ENCODE measurements at regions not wholly inside any gene's neighbourhood (a gene's known extent, or its start where the extent isn't known, plus 50 kb on each side); places are given as distances from the start of the nearest gene placed in this dataset.

DNA sequence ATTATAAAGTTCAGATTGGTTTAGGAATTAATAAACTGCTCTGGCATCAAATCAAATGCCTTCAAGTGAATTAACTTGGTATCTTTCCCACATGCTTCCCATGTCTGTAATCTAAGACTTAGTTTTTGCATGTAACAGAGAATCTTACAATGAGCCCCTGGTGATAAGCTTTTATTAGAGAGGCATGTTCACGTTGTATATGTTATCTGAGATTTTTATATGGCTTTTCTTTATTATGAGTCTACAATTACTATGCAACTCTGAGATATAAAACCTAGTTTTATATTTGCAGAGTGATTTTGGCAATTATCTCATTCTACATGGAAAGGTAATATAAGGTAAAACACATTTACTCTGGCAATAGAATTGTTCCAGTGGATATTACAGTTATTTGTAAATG, 1578.4 kb upstream of the IGFBP7 start:
- no peak for DNase-seq (ENCODE audit: low read depth)

GRCh38 chr4:58679886-58680285, 1569.7 kb upstream of the IGFBP7 start:
- no peak for DNase-seq (ENCODE audit: low read depth)

GRCh38 chr4:58679051-58679450, 1568.9 kb upstream of the IGFBP7 start:
- DNase-seq (ENCODE audit: low read depth), result no peak

GRCh38 chr4:58669783-58670182, 1559.6 kb upstream of the IGFBP7 start:
- no peak for DNase-seq (ENCODE audit: low read depth)

DNA sequence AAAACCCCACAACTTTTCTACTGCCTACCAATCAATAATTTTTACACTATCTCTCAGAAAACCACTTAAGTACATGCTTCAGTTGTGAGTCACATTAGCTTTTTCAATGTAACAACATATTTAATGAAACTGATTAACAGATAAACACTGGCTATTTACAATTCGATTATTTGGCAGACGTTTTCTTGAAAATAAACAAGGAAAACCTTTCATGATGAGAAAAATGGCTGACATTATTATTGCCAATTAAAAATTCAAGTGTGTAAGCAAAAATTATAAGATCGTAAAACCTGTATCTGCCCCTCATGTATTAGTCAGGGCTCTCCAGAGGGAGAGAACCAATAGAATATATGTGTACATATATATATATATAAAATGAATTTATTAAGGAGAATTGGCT, 1555.5 kb upstream of the IGFBP7 start:
- no peak for DNase-seq (ENCODE audit: low read depth)

GRCh38 chr4:58658701-58659100, 1548.5 kb upstream of the IGFBP7 start:
- DNase-seq (ENCODE audit: low read depth), result no peak

GRCh38 chr4:58653251-58653650, 1543.1 kb upstream of the IGFBP7 start:
- no peak for DNase-seq (ENCODE audit: low read depth)

- DNase-seq (ENCODE audit: low read depth), result no peak
Measured at GRCh38 chr4:58649226-58649625, 1539.0 kb upstream of the IGFBP7 start.

DNA sequence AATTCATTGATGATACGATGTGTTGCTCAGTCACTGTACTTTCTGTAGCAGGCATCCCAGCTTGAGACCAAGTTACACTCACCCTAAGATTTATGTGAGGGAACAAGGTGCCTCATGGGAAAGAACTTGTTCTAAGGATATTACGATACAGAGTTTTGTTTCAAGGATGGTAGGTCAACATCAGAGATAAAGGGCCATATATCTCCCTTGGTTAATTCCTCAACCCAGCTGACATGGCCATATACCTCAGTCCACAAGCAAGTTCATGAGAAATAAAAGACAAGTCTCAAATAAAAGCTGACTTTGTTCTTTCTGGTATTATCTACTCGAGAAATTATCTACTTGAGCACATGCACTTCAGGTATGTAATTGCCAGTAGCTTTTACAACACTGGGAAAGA, 1535.9 kb upstream of the IGFBP7 start:
- DNase-seq (ENCODE audit: low read depth), result no peak

DNA sequence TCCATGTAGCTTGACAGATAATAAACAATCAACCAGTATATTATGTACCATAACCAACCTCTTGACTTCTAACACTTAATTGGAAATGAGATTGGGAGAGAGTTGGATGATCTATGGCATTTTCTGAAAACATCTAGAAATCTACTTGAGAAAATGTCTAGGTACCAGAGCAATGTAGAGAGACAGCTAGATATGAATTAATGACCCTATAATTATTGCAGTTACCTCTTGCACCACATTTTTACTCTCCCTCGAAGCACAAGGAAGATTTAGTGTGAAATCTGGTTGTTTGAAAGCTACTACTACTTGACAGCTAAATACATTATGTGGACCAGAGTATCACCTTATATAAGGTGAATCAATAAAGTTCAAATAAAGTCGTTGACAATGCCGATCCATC, 1534.4 kb upstream of the IGFBP7 start:
- no peak for DNase-seq (ENCODE audit: low read depth)

GRCh38 chr4:58636381-58636780, 1526.2 kb upstream of the IGFBP7 start:
- DNase-seq (ENCODE audit: low read depth), result no peak

DNA sequence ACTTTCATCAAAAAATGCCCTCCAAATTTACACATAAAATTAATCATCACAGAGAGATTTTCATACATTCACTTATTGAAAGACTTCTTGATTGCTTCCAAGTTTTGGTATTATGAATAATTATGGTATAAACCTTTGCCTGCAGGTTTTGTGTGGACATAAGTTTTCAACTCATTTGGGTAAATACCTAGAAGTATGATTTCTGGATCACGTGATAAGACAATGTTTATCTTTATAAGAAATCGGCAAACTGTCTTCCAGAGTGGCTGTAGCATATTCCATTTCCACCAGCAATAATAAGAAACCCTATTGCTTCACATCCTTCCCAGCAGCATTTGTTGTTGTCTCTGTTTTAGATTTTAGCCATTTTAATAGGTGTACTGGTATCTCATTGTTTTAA, 1507.0 kb upstream of the IGFBP7 start:
- no peak for DNase-seq (ENCODE audit: low read depth)

GRCh38 chr4:58611012-58611411, 1500.8 kb upstream of the IGFBP7 start:
- DNase-seq (ENCODE audit: low read depth), result no peak

DNA sequence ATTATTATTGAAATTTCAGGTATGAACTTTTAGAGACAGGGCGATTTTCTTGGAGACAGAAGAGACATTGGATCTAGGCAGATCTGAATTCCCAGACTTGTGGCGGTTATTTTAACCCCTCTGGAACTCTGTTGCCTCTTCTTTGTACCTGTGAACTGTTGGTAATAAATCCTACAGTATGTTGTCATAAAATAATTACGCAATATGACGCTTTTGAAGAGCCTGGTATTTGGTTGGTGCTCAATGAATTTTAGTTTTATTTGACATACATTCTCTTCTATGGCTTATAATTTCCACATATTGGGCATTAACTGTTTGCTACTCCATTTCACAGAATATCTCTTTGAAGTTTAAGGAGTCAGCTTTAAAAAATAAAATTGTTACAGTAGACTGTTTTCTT, 1496.1 kb upstream of the IGFBP7 start:
- DNase-seq (ENCODE audit: low read depth), result no peak

DNA sequence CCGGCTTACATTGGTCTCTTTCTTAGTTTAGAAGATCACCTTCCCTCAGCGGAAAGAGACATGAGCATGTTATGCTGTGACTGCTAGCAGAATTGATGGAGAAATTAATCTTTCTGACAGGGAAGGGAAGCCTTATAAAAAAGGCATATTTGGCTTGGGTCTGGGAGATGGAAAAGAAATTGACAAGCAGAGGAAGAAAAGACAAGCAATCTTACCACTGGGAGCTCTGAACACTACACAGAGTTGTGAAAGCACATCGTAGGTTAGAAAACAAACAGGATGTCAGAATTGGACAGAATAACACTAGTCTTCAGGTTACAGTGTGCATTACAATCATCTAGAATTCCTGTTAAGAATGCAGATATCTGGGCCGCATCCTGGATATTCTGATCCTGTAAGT, 1493.8 kb upstream of the IGFBP7 start:
- no peak for DNase-seq (ENCODE audit: low read depth)

DNA sequence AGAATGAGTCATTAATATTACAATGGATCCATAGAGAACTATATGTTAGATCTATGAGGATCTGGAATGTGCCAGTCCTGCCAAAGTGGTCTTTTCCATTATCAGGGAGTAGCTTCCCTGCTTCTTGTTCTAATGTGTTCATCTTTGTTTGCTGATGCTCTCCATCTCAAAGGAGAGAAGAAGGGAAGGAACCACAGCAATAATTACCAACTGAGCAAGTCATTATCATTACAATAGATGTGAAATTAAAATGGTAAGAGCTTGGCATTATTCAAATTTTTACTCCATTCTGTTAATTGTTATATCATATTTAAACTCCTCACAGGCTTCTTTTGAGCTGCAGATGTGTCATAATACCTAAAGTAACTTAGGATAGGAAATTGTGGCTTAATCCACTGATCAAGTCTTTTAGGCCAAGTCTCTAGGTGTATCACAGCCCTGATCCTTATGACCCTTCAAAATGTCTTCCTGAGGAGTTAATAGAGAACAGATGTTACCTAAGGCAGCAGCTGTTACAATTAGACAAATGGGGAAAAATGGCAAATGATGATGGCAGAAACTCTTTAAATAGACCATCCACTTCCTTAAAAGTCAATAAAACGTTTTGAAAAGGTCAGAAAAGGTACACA, 1492.7 kb upstream of the IGFBP7 start:
- no peak for DNase-seq (ENCODE audit: low read depth)

- no peak for DNase-seq (ENCODE audit: low read depth)
Measured at GRCh38 chr4:58602022-58602421, 1491.8 kb upstream of the IGFBP7 start.

DNA sequence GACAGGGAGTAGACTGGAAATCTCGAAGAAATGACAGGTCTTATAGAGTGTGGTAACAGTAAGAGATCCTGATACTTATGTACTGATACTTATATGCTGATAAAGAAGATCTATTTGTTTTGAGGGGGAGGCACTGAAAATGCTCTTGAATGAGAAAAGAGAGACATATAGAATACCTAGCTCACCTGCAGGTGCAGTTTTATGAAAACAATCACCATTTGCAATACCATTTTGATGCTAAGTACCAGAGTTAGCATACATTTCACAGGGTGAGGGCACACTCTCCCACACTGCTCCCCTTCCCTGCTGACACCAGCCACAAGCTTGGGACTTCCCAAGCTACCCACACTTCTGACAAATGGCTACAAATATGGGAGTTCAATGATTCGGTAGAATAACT, 1490.1 kb upstream of the IGFBP7 start:
- DNase-seq (ENCODE audit: low read depth), result no peak

- no peak for DNase-seq (ENCODE audit: low read depth)
Measured at GRCh38 chr4:58590722-58591121, 1480.5 kb upstream of the IGFBP7 start.

DNA sequence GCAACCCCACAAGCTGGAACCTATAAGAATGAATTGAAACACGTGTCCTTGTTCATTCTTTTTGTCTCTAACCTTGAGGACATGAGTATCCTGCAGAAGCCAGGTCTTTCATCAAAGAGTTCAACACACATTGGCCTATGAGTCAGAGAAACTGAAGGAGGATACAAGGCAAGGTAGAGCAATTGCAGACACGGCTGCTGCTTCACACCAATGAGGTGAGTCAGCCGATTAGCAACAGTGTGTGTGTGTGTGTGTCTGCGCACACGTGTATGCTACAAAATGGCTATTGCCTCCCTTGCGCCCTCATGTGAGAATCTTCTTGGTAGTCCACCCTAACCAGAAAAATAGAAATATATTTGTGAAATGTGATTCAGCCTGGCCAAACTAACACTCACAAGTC, 1477.7 kb upstream of the IGFBP7 start:
- no peak for DNase-seq (ENCODE audit: low read depth)

DNA sequence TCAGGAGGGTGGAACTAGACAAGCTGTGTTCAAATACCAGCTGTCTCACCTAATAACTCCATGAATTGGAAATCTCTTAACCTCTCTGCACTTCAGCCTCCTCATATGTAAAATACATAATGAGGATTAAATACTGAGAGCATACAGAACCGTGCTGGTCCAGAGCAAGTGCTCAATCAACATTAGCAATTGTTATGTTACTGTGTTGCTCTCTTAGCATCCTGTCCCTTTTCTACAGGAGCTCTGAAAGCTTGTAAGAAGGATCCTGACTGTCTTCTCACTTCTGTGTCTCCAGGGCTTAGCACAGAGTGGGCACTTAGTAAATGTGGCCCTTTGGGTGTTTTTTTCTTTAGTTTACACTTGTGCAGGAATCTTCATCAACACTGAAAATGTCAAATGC, 1456.1 kb upstream of the IGFBP7 start:
- DNase-seq (ENCODE audit: low read depth), result no peak

DNA sequence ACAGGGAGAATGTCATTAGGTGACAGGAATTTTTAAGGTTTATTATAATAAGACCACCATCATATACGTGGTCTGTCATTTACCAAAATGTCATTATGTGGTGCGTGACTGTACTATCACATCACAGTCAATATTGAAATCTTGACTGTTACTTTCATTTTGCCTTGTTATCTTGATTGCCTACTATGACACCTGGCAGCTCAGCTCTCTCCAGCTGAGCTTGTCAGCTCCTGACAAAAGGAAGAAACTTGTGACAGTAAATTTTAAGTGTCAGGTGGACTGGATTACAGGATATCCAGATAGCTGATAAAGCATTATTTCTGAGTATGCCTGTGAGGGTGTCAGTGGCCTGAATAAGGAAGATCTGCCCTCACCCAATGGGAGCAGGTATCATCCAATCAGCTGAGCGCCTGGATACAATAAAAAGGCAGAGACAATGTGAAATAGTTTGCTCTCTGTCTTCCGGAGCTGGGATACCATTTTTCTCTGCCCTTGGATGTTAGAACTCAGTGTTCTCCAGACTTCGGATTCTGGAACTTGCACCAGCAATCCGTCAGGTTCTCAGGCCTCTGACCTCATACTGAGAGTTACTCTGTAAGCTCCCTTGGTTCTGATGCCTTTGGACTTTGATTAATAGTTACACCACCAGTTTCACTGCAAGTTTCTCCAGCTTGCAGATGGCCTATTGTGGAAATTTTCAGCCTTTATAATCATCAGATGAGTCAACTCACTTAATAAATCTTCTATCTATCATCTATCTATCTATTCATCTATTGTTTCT, 1454.7 kb upstream of the IGFBP7 start:
- no peak for DNase-seq (ENCODE audit: low read depth)

DNA sequence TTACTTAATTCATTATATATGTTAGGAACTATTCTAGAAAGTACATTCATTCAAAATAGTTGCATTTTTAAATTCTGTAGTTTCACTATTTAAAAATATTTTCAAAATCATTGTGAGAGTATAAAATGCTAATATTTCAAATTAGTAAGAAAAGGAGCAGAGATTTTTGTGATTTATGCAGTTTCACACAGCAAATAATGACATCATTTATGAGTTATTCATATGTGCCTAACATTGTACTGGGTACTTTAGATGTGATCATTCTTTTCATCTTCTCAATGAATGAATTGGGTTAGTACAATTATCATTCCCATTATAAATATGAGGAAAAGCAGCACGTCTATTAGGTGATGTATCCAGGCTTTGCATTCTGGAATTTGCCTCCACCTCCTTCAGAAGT, 1451.0 kb upstream of the IGFBP7 start:
- DNase-seq (ENCODE audit: low read depth), result no peak

GRCh38 chr4:58560736-58561135, 1450.6 kb upstream of the IGFBP7 start:
- no peak for DNase-seq (ENCODE audit: low read depth)
